GM23338 (cell line): ENCODE measurements at regions not wholly inside any gene's neighbourhood (a gene's known extent, or its start where the extent isn't known, plus 50 kb on each side); places are given as distances from the start of the nearest gene placed in this dataset.

Experiments used
- ATAC-seq: fragments of 200-7000 bp; cut with Tn5 transposase; 3 replicates; pipeline ENCODE4 v1.9.1; 2020
- DNase-seq: peaks from one replicate; pipeline ENCODE4 v3.0.0-alpha.2; 2015; ENCODE audit warnings: low spot score
- H2AFZ ChIP-seq: fragments of 200-600 bp; sonication (generic); 2 replicates; pipeline ENCODE4 v1.8.0; 2016; ENCODE audit warnings: antibody characterized with exemption, mild to moderate bottlenecking, moderate library complexity
- H3F3A ChIP-seq: fragments of 200-600 bp; sonication (generic); replicated peaks from 2 replicates; pipeline ENCODE4 v1.8.0; 2017; ENCODE audit warnings: antibody characterized with exemption, mixed run types, low read depth
- H3K27ac ChIP-seq: fragments of 200-600 bp; sonication (generic); 2 replicates; pipeline ENCODE4 v1.6.1; 2016; ENCODE audit warnings: low read depth
- H3K27me3 ChIP-seq: fragments of 200-600 bp; sonication (generic); 2 replicates; pipeline ENCODE4 v1.8.0; 2016; ENCODE audit warnings: mild to moderate bottlenecking, mixed run types, moderate library complexity; ENCODE audit not compliant: insufficient read depth
- H3K36me3 ChIP-seq: fragments of 200-600 bp; sonication (generic); 2 replicates; pipeline ENCODE4 v1.8.0; 2016; ENCODE audit warnings: mild to moderate bottlenecking; ENCODE audit not compliant: insufficient read depth
- H3K4me1 ChIP-seq: fragments of 200-600 bp; sonication (generic); 2 replicates; pipeline ENCODE4 v1.8.0; 2016; ENCODE audit warnings: mild to moderate bottlenecking, moderate library complexity; ENCODE audit not compliant: insufficient read depth
- H3K4me2 ChIP-seq: fragments of 200-600 bp; sonication (generic); 2 replicates; pipeline ENCODE4 v1.7.1; 2017; ENCODE audit warnings: mixed run types
- H3K4me3 ChIP-seq: fragments of 200-600 bp; sonication (generic); 2 replicates; pipeline ENCODE4 v1.6.1; 2016; ENCODE audit warnings: mixed run types
- H3K79me2 ChIP-seq: fragments of 200-600 bp; sonication (generic); replicated peaks from 2 replicates; pipeline ENCODE4 v1.8.0; 2017; ENCODE audit warnings: mild to moderate bottlenecking; ENCODE audit not compliant: insufficient read depth
- H3K9me2 ChIP-seq: fragments of 200-600 bp; sonication (generic); 2 replicates; pipeline ENCODE4 v1.8.0; 2017; ENCODE audit not compliant: insufficient read depth
- H4K20me1 ChIP-seq: fragments of 200-600 bp; sonication (generic); replicated peaks from 2 replicates; pipeline ENCODE4 v1.8.0; 2017; ENCODE audit warnings: mild to moderate bottlenecking; ENCODE audit not compliant: insufficient read depth
- H3K27ac Mint-ChIP-seq: 2 replicates; pipeline ENCODE4 v1.8.0; 2020; ENCODE audit warnings: inconsistent platforms, mild to moderate bottlenecking, moderate library complexity, mixed read lengths
- H3K27me3 Mint-ChIP-seq: 3 replicates; pipeline ENCODE4 v1.8.0; 2022; ENCODE audit warnings: low read depth, mild to moderate bottlenecking, moderate library complexity, mixed read lengths, inconsistent platforms; ENCODE audit not compliant: insufficient read depth, poor library complexity
- H3K36me3 Mint-ChIP-seq: 3 replicates; pipeline ENCODE4 v1.8.0; 2021; ENCODE audit warnings: low read depth, mild to moderate bottlenecking, inconsistent platforms, moderate library complexity, mixed read lengths
- H3K4me1 Mint-ChIP-seq: 3 replicates; pipeline ENCODE4 v1.8.0; 2020; ENCODE audit warnings: mild to moderate bottlenecking, inconsistent platforms, mixed read lengths
- H3K4me3 Mint-ChIP-seq: 3 replicates; pipeline ENCODE4 v1.8.0; 2021; ENCODE audit warnings: moderate library complexity, mild to moderate bottlenecking, inconsistent platforms, mixed read lengths
- H3K9me3 Mint-ChIP-seq: 3 replicates; pipeline ENCODE4 v1.8.0; 2020; ENCODE audit warnings: moderate library complexity, mild to moderate bottlenecking, inconsistent platforms, mixed read lengths
- CREB1 ChIP-seq: fragments of 250-450 bp; sonication (Bioruptor Pico); IDR thresholded peaks from 2 replicates; pipeline ENCODE4 v1.5.0; 2020; ENCODE audit warnings: low read depth, mild to moderate bottlenecking, moderate library complexity
- EZH2 ChIP-seq: fragments of 200-600 bp; sonication (generic); IDR thresholded peaks from one replicate; pipeline ENCODE4 v1.8.0; 2017; ENCODE audit warnings: antibody characterized with exemption, mild to moderate bottlenecking, low read depth; ENCODE audit not compliant: unreplicated experiment
- EZH2phosphoT487 ChIP-seq: fragments of 200-600 bp; sonication (generic); IDR thresholded peaks from one replicate; pipeline ENCODE4 v1.8.1; 2018; ENCODE audit warnings: antibody characterized with exemption; ENCODE audit not compliant: unreplicated experiment
- JUNB ChIP-seq: IDR thresholded peaks from one replicate; pipeline ENCODE4 v1.6.1; 2016; ENCODE audit warnings: antibody characterized with exemption; ENCODE audit not compliant: unreplicated experiment
- NANOG ChIP-seq: IDR thresholded peaks from 2 replicates; pipeline ENCODE4 v1.6.1; 2016; ENCODE audit warnings: antibody characterized with exemption, borderline replicate concordance
- ZNF114 ChIP-seq: fragments of 250-450 bp; sonication (Bioruptor Pico); IDR thresholded peaks from 2 replicates; pipeline ENCODE4 v1.5.0; 2020; ENCODE audit warnings: mild to moderate bottlenecking, moderate library complexity
- ZNF462 ChIP-seq: fragments of 250-450 bp; sonication (Bioruptor Pico); IDR thresholded peaks from 2 replicates; pipeline ENCODE4 v1.5.0; 2020; ENCODE audit warnings: mild to moderate bottlenecking, moderate library complexity
- TF ChIP-seq, protein P1 (sequence below): IDR thresholded peaks from 2 replicates; pipeline ENCODE4 v1.6.1; 2016; ENCODE audit warnings: antibody characterized with exemption
- TF ChIP-seq, protein P2 (sequence below), 2 experiments: fragments of 200-600 bp in 1 of 2; sonication (generic) in 1 of 2; conservative IDR thresholded peaks; 2 replicates each; pipeline versions ENCODE4 v1.5.1 to v1.6.1; 2016 to 2017; ENCODE audit warnings: antibody characterized with exemption in 2 of 2, low read depth in 2 of 2, mild to moderate bottlenecking in 2 of 2, moderate library complexity in 1 of 2

GRCh38 chr9:3018071-3018470 lies 174.2 kb upstream of the PUM3 start (continued):
- no peak for TF ChIP-seq NANOG
- TF ChIP-seq, protein P1, sequence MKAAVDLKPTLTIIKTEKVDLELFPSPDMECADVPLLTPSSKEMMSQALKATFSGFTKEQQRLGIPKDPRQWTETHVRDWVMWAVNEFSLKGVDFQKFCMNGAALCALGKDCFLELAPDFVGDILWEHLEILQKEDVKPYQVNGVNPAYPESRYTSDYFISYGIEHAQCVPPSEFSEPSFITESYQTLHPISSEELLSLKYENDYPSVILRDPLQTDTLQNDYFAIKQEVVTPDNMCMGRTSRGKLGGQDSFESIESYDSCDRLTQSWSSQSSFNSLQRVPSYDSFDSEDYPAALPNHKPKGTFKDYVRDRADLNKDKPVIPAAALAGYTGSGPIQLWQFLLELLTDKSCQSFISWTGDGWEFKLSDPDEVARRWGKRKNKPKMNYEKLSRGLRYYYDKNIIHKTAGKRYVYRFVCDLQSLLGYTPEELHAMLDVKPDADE = no peak

DNA sequence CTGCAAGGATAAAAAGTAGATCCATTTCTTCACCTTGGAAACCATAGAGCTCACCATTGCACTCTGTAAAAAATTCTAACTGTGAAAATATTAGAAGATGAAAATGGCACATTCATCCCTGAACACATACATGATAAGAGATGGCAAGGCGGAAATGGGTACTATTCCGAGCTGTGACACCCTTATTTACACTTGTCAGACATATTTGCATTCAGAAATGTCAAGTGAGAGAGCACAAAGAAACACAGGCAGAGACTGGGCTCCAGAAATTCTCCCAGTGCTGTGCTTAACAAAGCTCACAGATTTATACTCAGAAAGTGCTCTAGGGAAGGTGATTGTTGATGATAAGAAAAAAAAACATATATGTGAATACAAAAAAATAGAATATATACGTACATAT lies 170.3 kb upstream of the PUM3 start:
- Histone ChIP-seq H3F3A (no peaks in the 10 kb centered on the region), H3K4me1 (no peaks in the 10 kb centered on the region), H3K27ac (no peak overlapping the region), H3K79me2 (no peaks in the 10 kb centered on the region), H3K4me2 (no peak overlapping the region), H3K9me2 (peaks cover 6% of the 10 kb centered on the region), H2AFZ (no peak overlapping the region), H4K20me1 (no peaks in the 10 kb centered on the region), H3K4me3 (no peak overlapping the region), H3K36me3 (no peaks in the 10 kb centered on the region), H3K27me3 (no peaks in the 10 kb centered on the region)
- H3K27ac Mint-ChIP-seq = no peak overlapping the region
- H3K4me1 Mint-ChIP-seq = no peaks in the 10 kb centered on the region
- peaks cover 4% of the 10 kb centered on the region for H3K27me3 Mint-ChIP-seq
- H3K9me3 Mint-ChIP-seq = no peaks in the 10 kb centered on the region
- no peaks in the 10 kb centered on the region for H3K36me3 Mint-ChIP-seq
- DNase-seq (no peak), ATAC-seq (no peak)
- H3K4me3 Mint-ChIP-seq = no peak overlapping the region
- TF ChIP-seq EZH2 (no peak), JUNB (no peak), NANOG (no peak), EZH2phosphoT487 (no peak), CREB1 (CRISPR knock-in tag) (no peak), ZNF462 (CRISPR knock-in tag) (no peak), ZNF114 (CRISPR knock-in tag) (no peak)
- TF ChIP-seq, protein P1 = no peak
- TF ChIP-seq, protein P2, sequence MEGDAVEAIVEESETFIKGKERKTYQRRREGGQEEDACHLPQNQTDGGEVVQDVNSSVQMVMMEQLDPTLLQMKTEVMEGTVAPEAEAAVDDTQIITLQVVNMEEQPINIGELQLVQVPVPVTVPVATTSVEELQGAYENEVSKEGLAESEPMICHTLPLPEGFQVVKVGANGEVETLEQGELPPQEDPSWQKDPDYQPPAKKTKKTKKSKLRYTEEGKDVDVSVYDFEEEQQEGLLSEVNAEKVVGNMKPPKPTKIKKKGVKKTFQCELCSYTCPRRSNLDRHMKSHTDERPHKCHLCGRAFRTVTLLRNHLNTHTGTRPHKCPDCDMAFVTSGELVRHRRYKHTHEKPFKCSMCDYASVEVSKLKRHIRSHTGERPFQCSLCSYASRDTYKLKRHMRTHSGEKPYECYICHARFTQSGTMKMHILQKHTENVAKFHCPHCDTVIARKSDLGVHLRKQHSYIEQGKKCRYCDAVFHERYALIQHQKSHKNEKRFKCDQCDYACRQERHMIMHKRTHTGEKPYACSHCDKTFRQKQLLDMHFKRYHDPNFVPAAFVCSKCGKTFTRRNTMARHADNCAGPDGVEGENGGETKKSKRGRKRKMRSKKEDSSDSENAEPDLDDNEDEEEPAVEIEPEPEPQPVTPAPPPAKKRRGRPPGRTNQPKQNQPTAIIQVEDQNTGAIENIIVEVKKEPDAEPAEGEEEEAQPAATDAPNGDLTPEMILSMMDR (conservative IDR thresholded peaks at IDR 0.05; ENCODE audit: low read depth in 2 of 2) = no peak
